Tibial nerve (tissue), 4 donors: ENCODE measurements at regions not wholly inside any gene's neighbourhood (a gene's known extent, or its start where the extent isn't known, plus 50 kb on each side); places are given as distances from the start of the nearest gene placed in this dataset.

Experiments
- DNase-seq, 2 donors: peaks; one replicate each; pipeline ENCODE4 v3.0.0-alpha.2; 2019; ENCODE audit warnings: low spot score in 2 of 2
- H3K27ac ChIP-seq, 4 donors: fragments of 200-600 bp; sonication (generic) in 3 of 4; one replicate each; pipeline ENCODE4 v1.5.1; 2017 to 2019; ENCODE audit warnings: mild to moderate bottlenecking in 1 of 4
- H3K27me3 ChIP-seq, 2 donors: fragments of 200-600 bp; sonication (generic) in 1 of 2; one replicate each; pipeline versions ENCODE4 v1.5.1 to v1.6.0; 2017 to 2019
- H3K36me3 ChIP-seq, 3 donors: fragments of 200-600 bp; sonication (generic); one replicate each; pipeline ENCODE4 v1.5.1; 2018 to 2019
- H3K4me1 ChIP-seq, 4 donors: fragments of 200-600 bp; sonication (generic) in 3 of 4; one replicate each; pipeline ENCODE4 v1.5.1; 2017 to 2019
- H3K4me3 ChIP-seq, 4 donors: fragments of 200-600 bp; sonication (generic) in 3 of 4; one replicate each; pipeline ENCODE4 v1.5.1; 2017 to 2019; ENCODE audit warnings: mild to moderate bottlenecking in 1 of 4, moderate library complexity in 1 of 4
- H3K9me3 ChIP-seq, 4 donors: fragments of 200-600 bp; sonication (generic) in 3 of 4; one replicate each; pipeline ENCODE4 v1.5.1; 2017 to 2019
- EP300 ChIP-seq, 2 donors: sonication (generic); formaldehyde crosslinking; IDR thresholded peaks; one replicate each; pipeline ENCODE4 v1.6.1; 2017; ENCODE audit warnings: antibody characterized with exemption in 2 of 2, mild to moderate bottlenecking in 1 of 2
- POLR2A ChIP-seq, 2 donors: fragments of 450-650 bp; IDR thresholded peaks; one replicate each; pipeline ENCODE4 v1.6.1; 2017; ENCODE audit warnings: antibody characterized with exemption in 2 of 2, mild to moderate bottlenecking in 2 of 2, moderate library complexity in 2 of 2
- WGBS, 2 donors: methylation state at CpG; one replicate each; pipeline ENCODE4 v1.1.5; 2018; 5-methylcytosine and 5-hydroxymethylcytosine counted together
- TF ChIP-seq, protein P1 (sequence below), 5 experiments: fragments of 200-600 bp in 3 of 5; fragments of 450-650 bp in 2 of 5; sonication (generic) in 3 of 5; IDR thresholded peaks; one replicate each; pipeline ENCODE4 v1.5.1; 2016 to 2019; ENCODE audit warnings: antibody characterized with exemption in 5 of 5, mild to moderate bottlenecking in 3 of 5, moderate library complexity in 2 of 5

GRCh38 chr3:146861262-146861661 lies 256.1 kb upstream of the PLSCR5 start:
- DNase-seq, result no peak
- no peaks in the 10 kb centered on the region for H3K9me3 ChIP-seq
- no peak overlapping the region for H3K4me3 ChIP-seq
- WGBS, 2 donors, result 90% methylated on average over 3 of the region's 3 CpGs
- H3K4me1 ChIP-seq, result no peaks in the 10 kb centered on the region
- TF ChIP-seq, protein P1, sequence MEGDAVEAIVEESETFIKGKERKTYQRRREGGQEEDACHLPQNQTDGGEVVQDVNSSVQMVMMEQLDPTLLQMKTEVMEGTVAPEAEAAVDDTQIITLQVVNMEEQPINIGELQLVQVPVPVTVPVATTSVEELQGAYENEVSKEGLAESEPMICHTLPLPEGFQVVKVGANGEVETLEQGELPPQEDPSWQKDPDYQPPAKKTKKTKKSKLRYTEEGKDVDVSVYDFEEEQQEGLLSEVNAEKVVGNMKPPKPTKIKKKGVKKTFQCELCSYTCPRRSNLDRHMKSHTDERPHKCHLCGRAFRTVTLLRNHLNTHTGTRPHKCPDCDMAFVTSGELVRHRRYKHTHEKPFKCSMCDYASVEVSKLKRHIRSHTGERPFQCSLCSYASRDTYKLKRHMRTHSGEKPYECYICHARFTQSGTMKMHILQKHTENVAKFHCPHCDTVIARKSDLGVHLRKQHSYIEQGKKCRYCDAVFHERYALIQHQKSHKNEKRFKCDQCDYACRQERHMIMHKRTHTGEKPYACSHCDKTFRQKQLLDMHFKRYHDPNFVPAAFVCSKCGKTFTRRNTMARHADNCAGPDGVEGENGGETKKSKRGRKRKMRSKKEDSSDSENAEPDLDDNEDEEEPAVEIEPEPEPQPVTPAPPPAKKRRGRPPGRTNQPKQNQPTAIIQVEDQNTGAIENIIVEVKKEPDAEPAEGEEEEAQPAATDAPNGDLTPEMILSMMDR (IDR thresholded peaks at IDR 0.05), result no peak
- no peak for TF ChIP-seq EP300 (IDR thresholded peaks at IDR 0.05)
- TF ChIP-seq POLR2A (IDR thresholded peaks at IDR 0.05), result no peak
- no peaks in the 10 kb centered on the region for H3K27me3 ChIP-seq
- H3K27ac ChIP-seq, result no peak overlapping the region
- no peaks in the 10 kb centered on the region for H3K36me3 ChIP-seq

DNA sequence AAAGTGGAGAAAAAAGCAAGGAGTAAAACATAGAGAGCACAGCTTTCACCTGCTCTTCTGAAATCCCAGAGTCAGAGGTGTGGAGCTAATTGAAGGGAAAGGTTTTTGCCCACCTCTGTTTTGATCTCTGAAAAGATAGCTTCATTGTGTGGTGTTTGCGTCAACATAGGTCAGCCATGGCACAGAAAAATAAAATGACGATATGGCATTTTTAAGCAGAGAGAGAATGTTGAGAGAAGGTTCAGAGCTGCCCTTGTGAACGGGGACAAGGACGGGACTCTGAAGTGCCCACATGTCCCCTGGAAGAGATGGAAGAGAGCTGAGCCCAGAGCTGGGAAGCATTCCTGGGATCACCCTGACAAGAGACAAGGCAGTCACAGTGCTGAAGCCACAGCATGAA lies 249.4 kb upstream of the PLSCR5 start:
- Histone ChIP-seq H3K36me3 (no peaks in the 10 kb centered on the region), H3K9me3 (no peaks in the 10 kb centered on the region), H3K27ac (no peak overlapping the region), H3K4me3 (no peak overlapping the region), H3K4me1 (no peaks in the 10 kb centered on the region), H3K27me3 (no peaks in the 10 kb centered on the region)
- DNase-seq, result no peak
- TF ChIP-seq, protein P1 (IDR thresholded peaks at IDR 0.05), result no peak
- no peak for TF ChIP-seq EP300 (IDR thresholded peaks at IDR 0.05)
- no peak for TF ChIP-seq POLR2A (IDR thresholded peaks at IDR 0.05)
- WGBS, 2 donors, result 90 to 94% methylated on average over 4 of the region's 4 CpGs

DNA sequence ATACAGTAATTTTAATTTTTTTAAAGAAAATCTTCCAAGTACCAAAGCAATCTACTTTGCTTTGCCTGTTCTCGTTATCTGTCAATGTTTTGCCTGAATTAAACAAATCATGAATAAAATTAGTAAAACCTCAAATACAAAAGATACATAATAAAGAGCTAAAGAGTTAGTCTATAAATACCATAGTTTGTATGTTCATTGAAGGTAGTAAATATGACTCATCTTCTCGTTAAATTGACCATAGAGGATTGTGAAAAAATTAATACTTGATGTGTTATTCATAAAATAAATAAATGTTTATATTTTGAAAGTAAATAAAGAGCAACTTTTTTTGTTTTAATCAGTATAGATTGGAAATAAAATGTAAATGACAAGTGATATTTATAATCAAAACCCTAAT lies 246.5 kb upstream of the PLSCR5 start:
- DNase-seq, result no peak
- no peak overlapping the region for H3K27ac ChIP-seq
- H3K36me3 ChIP-seq, result no peaks in the 10 kb centered on the region
- TF ChIP-seq EP300 (IDR thresholded peaks at IDR 0.05) (no peak), POLR2A (IDR thresholded peaks at IDR 0.05) (no peak)
- TF ChIP-seq, protein P1 (IDR thresholded peaks at IDR 0.05), result no peak
- no peaks in the 10 kb centered on the region for H3K4me1 ChIP-seq
- no peak overlapping the region for H3K4me3 ChIP-seq
- no peaks in the 10 kb centered on the region for H3K9me3 ChIP-seq
- no peaks in the 10 kb centered on the region for H3K27me3 ChIP-seq
- WGBS, 2 donors, result 85 to 88% methylated on average over 2 of the region's 2 CpGs

DNA sequence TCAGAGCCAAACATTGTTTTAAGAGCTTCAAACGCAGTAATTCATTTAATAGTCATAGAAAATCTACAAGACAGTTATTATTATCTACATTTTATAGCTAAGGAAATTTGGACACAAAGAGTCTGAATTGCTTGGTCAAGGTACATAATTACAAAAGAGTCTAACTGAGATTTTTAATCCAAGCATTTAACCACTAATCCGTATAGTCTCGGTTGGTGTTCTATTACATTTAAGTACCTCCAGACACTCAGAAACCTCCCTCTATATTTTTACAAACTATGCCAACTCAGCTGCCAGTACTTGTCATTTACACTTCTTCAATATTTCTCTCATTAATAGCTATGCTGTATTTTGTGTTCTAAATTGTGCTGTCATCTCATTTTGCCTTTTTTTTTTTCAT lies 240.2 kb upstream of the PLSCR5 start:
- H3K36me3 ChIP-seq, result no peaks in the 10 kb centered on the region
- no peaks in the 10 kb centered on the region for H3K9me3 ChIP-seq
- no peak overlapping the region for H3K27ac ChIP-seq
- H3K27me3 ChIP-seq, result no peaks in the 10 kb centered on the region
- H3K4me3 ChIP-seq, result no peak overlapping the region
- TF ChIP-seq, protein P1 (IDR thresholded peaks at IDR 0.05), result no peak
- TF ChIP-seq EP300 (IDR thresholded peaks at IDR 0.05) (no peak), POLR2A (IDR thresholded peaks at IDR 0.05) (no peak)
- 83 to 85% methylated on average over 3 of the region's 3 CpGs for WGBS, 2 donors
- no peaks in the 10 kb centered on the region for H3K4me1 ChIP-seq
- no peak for DNase-seq

DNA sequence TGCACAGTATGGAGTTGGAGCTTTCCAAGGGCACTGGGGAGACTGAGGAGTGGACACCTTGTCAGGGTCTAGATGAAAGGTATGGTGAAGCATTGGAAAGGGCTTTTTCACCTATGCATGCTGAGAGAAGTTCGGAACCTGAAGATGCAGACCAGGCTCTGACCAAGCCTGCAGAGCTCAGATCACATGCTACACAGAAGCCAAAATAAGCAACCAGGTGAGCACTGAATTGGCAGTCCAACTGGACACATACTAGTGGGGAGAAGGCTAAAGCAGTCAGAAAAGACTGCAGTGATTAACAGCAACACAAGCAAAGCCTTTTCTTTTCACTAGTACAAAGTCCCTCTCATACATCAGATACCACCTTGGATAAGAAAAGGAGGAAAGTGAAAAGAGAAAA lies 238.3 kb upstream of the PLSCR5 start:
- Histone ChIP-seq H3K27ac (no peak overlapping the region), H3K9me3 (no peaks in the 10 kb centered on the region), H3K27me3 (no peaks in the 10 kb centered on the region), H3K36me3 (no peaks in the 10 kb centered on the region), H3K4me3 (no peak overlapping the region), H3K4me1 (no peaks in the 10 kb centered on the region)
- TF ChIP-seq EP300 (IDR thresholded peaks at IDR 0.05) (no peak), POLR2A (IDR thresholded peaks at IDR 0.05) (no peak)
- TF ChIP-seq, protein P1 (IDR thresholded peaks at IDR 0.05), result no peak
- 88 to 95% methylated on average over 1 of the region's 1 CpG for WGBS, 2 donors
- DNase-seq, result no peak
